ENCODE measurements at regions not wholly inside any gene's neighbourhood (a gene's known extent, or its start where the extent isn't known, plus 50 kb on each side); places are given as distances from the start of the nearest gene placed in this dataset.
"Not testable (repeated sequence)": the region's sequence is repeated elsewhere in the genome, so short reads cannot be mapped to it uniquely, and the experiment has no call there.

DNA sequence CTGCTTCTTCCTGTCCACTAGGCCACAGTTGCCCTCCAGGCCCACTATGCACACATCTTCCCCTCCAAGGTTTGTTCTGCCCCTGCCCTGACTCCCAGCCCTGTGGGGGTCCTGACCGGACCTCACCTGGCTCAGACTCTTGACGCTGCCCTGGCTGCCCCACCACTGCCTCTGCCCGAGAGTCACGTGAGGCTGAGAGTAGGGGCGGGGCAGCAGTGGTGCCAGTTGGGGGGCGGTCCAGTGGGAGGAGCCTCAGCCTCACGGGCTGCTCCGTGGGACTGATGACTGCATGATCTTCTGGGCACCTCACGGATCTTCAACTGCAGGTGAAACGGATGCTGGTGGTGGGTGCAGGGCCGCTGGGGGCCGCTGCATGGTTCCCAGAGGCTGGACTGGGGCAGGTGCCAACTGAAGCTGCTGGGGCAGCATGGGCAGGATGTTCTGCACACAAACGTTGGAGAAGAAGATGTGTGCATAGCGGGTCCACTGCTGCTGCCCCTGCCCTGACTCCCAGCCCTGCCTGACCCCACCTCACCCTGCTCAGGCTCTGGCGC lies 77.6 kb downstream of the HHIPL2 start:
- H3K27ac ChIP-seq; H3K9me3 ChIP-seq; H3K4me1 ChIP-seq; H3K36me3 ChIP-seq; intact Hi-C loops (cut with DNase I); H3K4me3 ChIP-seq; DNase-seq; H3K27me3 ChIP-seq: not testable (repeated sequence)
- 79 to 87% methylated on average over 15 of the region's 15 CpGs for WGBS, 2 donors

DNA sequence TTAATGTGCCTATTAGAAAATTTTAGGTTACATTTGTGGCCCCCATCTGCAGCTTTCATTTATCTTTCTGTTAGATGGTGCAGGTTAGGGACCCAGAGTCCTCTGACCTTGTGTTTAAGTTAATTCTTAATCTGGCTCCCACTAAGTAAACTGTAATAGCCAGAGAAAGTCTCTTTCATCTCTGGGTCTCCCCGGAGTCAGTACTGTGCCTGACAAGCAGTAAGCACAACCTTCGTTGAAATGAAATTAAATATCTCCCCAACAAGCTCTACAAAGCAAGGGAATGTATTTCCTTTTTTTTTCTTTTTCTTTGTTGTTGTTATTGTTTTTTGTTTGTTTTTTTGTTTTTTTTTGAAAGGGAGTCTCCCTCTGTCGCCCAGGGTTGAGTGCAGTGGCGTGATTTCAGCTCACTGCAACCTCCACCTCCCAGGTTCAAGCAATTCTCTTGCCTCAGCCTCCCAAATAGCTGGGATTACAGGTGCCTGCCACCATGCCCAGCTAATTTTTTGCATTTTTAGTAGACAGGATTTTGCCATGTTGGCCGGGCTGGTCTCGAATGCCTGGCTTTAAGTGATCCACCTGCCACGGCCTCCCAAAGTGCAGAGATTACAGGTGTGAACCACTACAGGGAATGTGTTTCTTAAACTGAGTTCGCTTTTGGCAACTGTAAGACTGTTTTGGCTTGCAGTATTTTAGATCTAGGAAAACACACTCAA lies 81.6 kb downstream of the HHIPL2 start:
- Histone ChIP-seq H3K4me3 (peak overlapping the region in 1 of 4 donors; percentile 48), H3K36me3 (no peaks in the 10 kb centered on the region), H3K9me3 (no peaks in the 10 kb centered on the region), H3K27me3 (no peaks in the 10 kb centered on the region), H3K27ac (peak overlapping the region; percentile 69 to 86 (median 77)), H3K4me1 (peaks cover 0 to 14% (median 4%) of the 10 kb centered on the region in 4 donors)
- 77 to 92% methylated on average over 8 of the region's 8 CpGs for WGBS, 2 donors
- DNase-seq, result no peak
- intact Hi-C loops (cut with DNase I), result loop anchor here (5.0 kb wide), 2 partner anchors 126 to 1584 kb away; no protein-coding TSS in a partner anchor
- no peak for TF ChIP-seq EP300 (IDR thresholded peaks at IDR 0.05)
- TF ChIP-seq POLR2AphosphoS5 (IDR thresholded peaks at IDR 0.05), result no peak
- TF ChIP-seq, protein P1, sequence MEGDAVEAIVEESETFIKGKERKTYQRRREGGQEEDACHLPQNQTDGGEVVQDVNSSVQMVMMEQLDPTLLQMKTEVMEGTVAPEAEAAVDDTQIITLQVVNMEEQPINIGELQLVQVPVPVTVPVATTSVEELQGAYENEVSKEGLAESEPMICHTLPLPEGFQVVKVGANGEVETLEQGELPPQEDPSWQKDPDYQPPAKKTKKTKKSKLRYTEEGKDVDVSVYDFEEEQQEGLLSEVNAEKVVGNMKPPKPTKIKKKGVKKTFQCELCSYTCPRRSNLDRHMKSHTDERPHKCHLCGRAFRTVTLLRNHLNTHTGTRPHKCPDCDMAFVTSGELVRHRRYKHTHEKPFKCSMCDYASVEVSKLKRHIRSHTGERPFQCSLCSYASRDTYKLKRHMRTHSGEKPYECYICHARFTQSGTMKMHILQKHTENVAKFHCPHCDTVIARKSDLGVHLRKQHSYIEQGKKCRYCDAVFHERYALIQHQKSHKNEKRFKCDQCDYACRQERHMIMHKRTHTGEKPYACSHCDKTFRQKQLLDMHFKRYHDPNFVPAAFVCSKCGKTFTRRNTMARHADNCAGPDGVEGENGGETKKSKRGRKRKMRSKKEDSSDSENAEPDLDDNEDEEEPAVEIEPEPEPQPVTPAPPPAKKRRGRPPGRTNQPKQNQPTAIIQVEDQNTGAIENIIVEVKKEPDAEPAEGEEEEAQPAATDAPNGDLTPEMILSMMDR (IDR thresholded peaks at IDR 0.05), result no peak
- TF ChIP-seq POLR2A (IDR thresholded peaks at IDR 0.05), result no peak

DNA sequence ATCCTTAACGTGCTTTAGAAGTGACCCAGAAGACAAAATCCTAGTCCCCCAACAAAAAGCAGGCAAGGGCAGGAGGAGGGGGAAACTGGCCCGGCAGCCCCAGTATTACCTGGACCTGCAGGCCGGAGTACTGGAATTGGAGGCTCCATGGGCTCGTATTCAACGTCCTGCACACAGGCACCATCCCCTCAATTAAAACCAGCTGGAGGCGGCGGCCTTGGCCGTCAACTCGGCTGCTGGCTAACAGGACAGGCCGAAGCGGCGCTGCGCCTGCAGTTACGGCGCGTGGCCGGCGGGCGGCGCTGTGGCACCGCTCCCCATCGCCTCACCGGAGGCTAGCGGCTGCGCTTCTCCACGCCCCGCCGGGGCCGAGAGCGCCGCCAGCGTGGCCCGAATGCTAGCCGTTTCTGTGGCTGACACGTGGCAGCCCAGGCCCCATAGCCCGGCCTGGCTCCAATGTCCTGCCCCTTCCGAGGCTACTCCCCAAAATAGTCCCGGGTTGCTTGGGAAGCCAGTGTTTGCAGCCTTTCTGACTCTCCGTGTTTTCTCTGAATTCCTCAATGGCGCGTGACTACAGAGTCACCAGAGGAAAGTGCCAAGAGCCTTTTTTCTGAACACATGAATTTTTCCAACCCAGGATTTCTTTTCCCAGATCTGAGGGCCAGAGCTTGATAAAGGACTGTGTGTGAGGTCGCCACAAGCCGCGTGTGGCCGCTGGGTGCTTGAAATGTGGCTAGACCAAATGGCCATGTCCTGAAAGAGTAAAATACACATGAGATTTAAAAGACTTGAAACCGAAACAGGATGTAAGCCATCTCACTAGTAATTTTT lies 82.5 kb downstream of the HHIPL2 start:
- WGBS, 2 donors, result 3 to 4% methylated on average over 46 of the region's 46 CpGs
- H3K27ac ChIP-seq, result peak overlapping the region; percentile 69 to 86 (median 77)
- no peaks in the 10 kb centered on the region for H3K27me3 ChIP-seq
- peaks cover 0 to 14% (median 4%) of the 10 kb centered on the region in 4 donors for H3K4me1 ChIP-seq
- intact Hi-C loops (cut with DNase I), result loop anchor here (1.0 to 5.0 kb wide), 4 partner anchors 127 to 1583 kb away; partner anchors contain the start of genes AIDA and BROX
- H3K36me3 ChIP-seq, result no peaks in the 10 kb centered on the region
- H3K4me3 ChIP-seq, result peak overlapping the region in 3 of 4 donors; percentile 39 to 48 (median 43)
- DNase-seq, result peak; percentile 96
- TF ChIP-seq POLR2A (IDR thresholded peaks at IDR 0.05), result no peak
- no peak for TF ChIP-seq EP300 (IDR thresholded peaks at IDR 0.05)
- TF ChIP-seq, protein P1 (IDR thresholded peaks at IDR 0.05), result peak; percentile 80 to 100 (median 99)
- TF ChIP-seq POLR2AphosphoS5 (IDR thresholded peaks at IDR 0.05), result peak in 3 of 4 donors; percentile 34 to 69 (median 36)
- no peaks in the 10 kb centered on the region for H3K9me3 ChIP-seq

DNA sequence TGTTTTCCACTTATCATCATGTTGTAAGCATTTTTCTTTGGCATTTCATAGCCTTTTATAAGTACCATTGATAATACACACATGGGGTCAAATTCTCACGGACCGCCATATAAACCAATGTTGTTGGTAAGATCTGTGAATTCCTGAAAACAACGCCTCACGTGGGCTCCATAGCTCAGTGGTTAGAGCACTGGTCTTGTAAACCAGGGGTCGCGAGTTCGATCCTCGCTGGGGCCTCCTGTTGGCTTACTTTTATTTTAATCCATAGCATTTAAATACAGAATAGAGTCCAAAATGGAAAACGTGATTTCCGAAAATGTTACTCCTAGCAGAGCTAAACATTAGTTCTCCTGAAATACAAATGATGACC lies 83.1 kb downstream of the HHIPL2 start:
- DNase-seq, result peak; percentile 67
- Histone ChIP-seq H3K27me3 (no peaks in the 10 kb centered on the region), H3K27ac (peak overlapping the region; percentile 69 to 86 (median 77)), H3K9me3 (no peaks in the 10 kb centered on the region), H3K4me3 (peak overlapping the region in 3 of 4 donors; percentile 39 to 48 (median 43)), H3K36me3 (no peaks in the 10 kb centered on the region), H3K4me1 (peaks cover 0 to 14% (median 4%) of the 10 kb centered on the region in 4 donors)
- intact Hi-C loops (cut with DNase I), result loop anchor here (1.0 to 5.0 kb wide), 4 partner anchors 127 to 1583 kb away; partner anchors contain the start of genes AIDA and BROX
- WGBS, 2 donors, result 23 to 35% methylated on average over 10 of the region's 10 CpGs
- no peak for TF ChIP-seq EP300 (IDR thresholded peaks at IDR 0.05)
- TF ChIP-seq POLR2A (IDR thresholded peaks at IDR 0.05), result no peak
- TF ChIP-seq, protein P1 (IDR thresholded peaks at IDR 0.05), result no peak
- TF ChIP-seq POLR2AphosphoS5 (IDR thresholded peaks at IDR 0.05), result no peak

All from sigmoid colon (tissue), 6 donors.